Kidney epithelial cell (primary cell): ENCODE measurements at regions not wholly inside any gene's neighbourhood (a gene's known extent, or its start where the extent isn't known, plus 50 kb on each side); places are given as distances from the start of the nearest gene placed in this dataset.

Experiments
- DNase-seq: peaks from one replicate; pipeline ENCODE4 v3.0.0-alpha.2; 2010; ENCODE audit warnings: low read depth
- H3K27me3 ChIP-seq: 2 replicates; pipeline ENCODE4 v1.6.0; 2011; ENCODE audit warnings: low read length; ENCODE audit not compliant: control insufficient read depth, insufficient read depth
- H3K36me3 ChIP-seq: 2 replicates; pipeline ENCODE4 v1.5.1; 2011; ENCODE audit warnings: low read length; ENCODE audit not compliant: control insufficient read depth, insufficient read depth
- H3K4me3 ChIP-seq: 2 replicates; pipeline ENCODE4 v1.5.1; 2011; ENCODE audit warnings: low read depth, mild to moderate bottlenecking, control low read depth, low read length
- TF ChIP-seq, protein P1 (sequence below): IDR thresholded peaks from 2 replicates; pipeline ENCODE4 v1.5.1; 2011; ENCODE audit warnings: mild to moderate bottlenecking, moderate library complexity, low read length, control low read depth, inconsistent platforms; ENCODE audit not compliant: insufficient read depth, poor library complexity, severe bottlenecking

DNA sequence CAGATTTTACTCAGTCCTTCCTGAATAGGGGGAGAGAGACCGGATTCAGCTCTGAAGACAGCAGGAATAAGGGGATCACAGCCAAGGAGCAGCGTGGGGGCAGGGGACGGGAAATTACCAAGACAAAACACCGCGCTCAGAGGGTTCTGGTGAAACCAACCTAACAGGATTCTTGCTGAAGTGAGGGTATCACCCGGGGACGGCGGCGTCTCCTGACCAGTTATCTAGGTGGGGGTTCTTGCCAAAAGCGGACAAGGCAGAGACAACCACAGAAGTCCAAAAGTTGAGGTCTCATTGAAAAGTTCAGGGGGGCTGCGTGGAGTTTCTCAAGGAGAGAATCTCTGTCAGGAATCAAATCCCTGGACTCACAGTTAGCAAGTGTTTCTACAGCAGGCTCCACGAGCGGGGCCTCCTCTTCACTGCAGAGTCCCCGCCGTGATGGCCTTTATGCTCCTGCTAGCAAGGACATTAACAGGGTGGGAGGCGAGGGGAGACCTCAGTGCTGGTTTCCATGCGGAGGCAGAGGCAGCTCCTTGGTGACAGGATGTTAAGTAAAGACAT is 291.0 kb downstream of the BRD1 start:
- Histone ChIP-seq H3K36me3 (no peaks in the 10 kb centered on the region), H3K27me3 (no peaks in the 10 kb centered on the region), H3K4me3 (no peak overlapping the region)
- TF ChIP-seq, protein P1, sequence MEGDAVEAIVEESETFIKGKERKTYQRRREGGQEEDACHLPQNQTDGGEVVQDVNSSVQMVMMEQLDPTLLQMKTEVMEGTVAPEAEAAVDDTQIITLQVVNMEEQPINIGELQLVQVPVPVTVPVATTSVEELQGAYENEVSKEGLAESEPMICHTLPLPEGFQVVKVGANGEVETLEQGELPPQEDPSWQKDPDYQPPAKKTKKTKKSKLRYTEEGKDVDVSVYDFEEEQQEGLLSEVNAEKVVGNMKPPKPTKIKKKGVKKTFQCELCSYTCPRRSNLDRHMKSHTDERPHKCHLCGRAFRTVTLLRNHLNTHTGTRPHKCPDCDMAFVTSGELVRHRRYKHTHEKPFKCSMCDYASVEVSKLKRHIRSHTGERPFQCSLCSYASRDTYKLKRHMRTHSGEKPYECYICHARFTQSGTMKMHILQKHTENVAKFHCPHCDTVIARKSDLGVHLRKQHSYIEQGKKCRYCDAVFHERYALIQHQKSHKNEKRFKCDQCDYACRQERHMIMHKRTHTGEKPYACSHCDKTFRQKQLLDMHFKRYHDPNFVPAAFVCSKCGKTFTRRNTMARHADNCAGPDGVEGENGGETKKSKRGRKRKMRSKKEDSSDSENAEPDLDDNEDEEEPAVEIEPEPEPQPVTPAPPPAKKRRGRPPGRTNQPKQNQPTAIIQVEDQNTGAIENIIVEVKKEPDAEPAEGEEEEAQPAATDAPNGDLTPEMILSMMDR: no peak
- DNase-seq: no peak

DNA sequence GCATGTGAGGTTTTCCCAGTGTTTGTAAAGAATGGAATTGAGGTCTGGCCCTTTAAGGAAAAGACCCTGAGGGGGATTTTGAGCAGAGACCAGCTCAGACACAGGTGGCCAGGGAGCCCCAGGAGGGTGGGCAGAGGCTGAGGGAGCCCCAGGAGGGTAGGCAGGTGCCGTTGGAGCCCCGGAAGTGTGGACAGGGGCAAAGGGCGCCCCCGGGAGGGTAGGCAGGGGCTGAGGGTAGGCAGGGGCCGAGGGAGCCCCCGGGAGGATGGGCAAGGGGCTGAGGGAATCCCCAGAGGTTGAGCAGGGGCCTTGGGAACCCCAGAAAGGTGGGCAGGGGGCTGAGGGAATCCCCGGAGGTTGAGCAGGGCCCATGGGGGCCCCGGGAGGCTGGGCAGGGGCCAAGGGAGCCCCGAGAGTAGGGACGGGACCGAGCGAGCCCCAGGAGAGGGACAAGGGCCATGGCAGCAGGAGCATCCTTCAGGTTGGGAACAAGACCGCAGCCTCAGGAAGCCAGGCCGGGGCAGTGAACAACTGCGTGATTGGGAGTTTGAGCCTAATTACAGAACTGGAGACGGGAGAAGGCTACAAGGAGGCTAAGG is 292.0 kb downstream of the BRD1 start:
- TF ChIP-seq, protein P1: no peak
- no peak for DNase-seq
- no peaks in the 10 kb centered on the region for H3K27me3 ChIP-seq
- H3K4me3 ChIP-seq: no peak overlapping the region
- no peaks in the 10 kb centered on the region for H3K36me3 ChIP-seq

DNA sequence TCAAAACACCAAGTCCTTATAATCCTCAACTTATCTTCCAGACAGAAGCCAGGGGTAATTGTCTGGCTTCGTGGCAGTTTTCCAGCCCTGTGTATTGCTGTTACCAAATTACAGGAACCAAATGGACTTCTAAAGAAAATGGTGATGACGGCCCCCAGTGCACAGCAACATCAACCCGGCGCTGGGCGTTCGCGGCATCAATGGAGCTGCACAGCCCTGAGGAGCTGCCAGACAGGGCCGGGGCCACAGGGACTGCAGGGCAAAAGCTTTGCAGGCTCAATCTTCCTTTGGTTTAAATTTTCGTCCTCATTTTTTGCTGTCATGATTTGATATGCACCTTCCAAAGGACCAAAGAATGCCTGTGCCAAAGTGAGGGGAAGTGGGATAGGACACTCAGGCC is 292.5 kb downstream of the BRD1 start:
- no peaks in the 10 kb centered on the region for H3K36me3 ChIP-seq
- no peak for DNase-seq
- no peaks in the 10 kb centered on the region for H3K27me3 ChIP-seq
- no peak overlapping the region for H3K4me3 ChIP-seq
- TF ChIP-seq, protein P1: no peak

DNA sequence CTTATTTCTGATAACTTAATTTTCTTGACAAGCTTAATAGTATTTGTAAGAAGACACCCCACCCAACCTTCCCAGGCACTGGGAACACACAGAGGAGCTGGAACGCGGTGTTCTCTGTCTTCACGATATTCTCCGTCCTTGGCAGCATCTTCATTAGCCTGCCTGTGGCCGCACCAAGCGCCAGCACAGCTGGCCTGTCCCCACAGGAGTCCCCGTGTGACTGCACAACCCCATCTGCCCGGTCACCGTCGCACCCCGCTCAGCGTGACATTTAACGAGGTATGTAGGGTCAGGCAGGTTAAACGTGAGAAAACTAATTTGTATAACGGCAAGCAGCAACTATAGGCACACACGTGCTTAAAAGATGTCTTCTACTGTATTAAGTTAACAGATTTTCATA is 293.3 kb downstream of the BRD1 start:
- Histone ChIP-seq H3K27me3 (no peaks in the 10 kb centered on the region), H3K4me3 (no peak overlapping the region), H3K36me3 (no peaks in the 10 kb centered on the region)
- no peak for DNase-seq
- TF ChIP-seq, protein P1: no peak

DNA sequence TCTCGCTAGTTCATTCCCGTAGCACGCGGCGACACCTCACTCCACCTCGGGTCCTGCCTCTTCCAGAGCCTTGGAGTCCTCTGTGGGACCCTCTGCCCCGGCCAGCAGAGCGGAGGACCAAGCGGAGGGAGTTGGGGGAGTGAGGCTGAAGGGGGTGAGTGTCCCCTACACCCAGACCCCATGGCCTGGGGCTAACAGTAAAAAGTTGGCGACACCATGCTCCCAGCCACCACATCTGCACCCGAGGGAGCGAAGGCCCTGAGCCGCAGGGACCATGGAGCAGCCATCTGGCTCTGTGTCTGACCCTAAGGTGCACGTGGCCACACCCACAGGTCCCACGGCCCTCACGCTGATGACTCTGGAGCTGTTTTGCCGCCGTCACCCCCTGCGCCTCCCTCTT is 293.8 kb downstream of the BRD1 start:
- H3K36me3 ChIP-seq: no peaks in the 10 kb centered on the region
- no peak overlapping the region for H3K4me3 ChIP-seq
- no peak for DNase-seq
- no peaks in the 10 kb centered on the region for H3K27me3 ChIP-seq
- TF ChIP-seq, protein P1: no peak
